ENCODE measurements at regions not wholly inside any gene's neighbourhood (a gene's known extent, or its start where the extent isn't known, plus 50 kb on each side); places are given as distances from the start of the nearest gene placed in this dataset.

- no peak overlapping the region for H3K4me3 ChIP-seq (ENCODE audit: low read depth, low read length)
- TF ChIP-seq CTCF (IDR thresholded peaks at IDR 0.05; ENCODE audit: control insufficient read depth, extremely low read depth, insufficient read depth) = no peak
- no peak for DNase-seq (ENCODE audit: low read depth)
Measured at GRCh38 chr3:167885277-167885676, 149.8 kb downstream of the SERPINI1 start.

DNA sequence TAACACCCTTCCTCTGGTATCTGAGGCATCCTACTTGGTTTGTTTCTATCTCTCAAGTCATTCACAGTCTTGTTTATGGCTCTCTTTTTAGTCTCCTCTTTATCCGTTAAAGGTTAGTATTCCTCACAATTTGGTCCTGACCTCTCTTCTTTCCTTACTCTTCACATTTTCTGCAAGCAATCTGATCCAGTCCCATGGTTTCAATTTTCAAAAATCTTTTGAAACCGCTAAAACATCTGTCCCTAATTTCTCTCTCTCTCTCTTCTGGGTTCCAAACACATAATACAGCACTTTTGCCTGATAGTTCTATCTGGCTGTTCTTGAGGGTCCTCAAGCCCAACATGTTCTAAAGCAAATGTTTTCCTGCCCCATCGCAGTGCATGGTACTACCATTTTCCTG, 149.0 kb downstream of the SERPINI1 start:
- no peak overlapping the region for H3K4me3 ChIP-seq (ENCODE audit: low read depth, low read length)
- TF ChIP-seq CTCF (IDR thresholded peaks at IDR 0.05; ENCODE audit: control insufficient read depth, extremely low read depth, insufficient read depth) = no peak
- no peak for DNase-seq (ENCODE audit: low read depth)

DNA sequence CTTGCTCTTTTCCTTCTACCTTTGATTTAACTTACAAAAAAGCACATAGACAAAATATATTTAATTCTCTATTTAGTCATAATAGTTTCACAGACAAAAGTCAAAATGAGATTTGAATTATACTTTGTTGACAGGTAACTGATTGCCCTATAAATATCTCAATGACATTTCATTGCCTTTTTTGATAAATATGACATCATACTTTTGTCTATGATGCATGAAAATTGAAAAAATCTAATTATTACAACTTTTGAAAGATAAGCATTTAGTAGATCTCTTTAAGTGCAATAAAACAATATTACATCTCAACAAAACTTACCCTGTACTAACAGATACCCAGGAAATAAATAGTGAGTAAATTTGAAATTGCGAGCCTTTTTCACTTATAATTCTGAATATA, 147.9 kb downstream of the SERPINI1 start:
- no peak overlapping the region for H3K4me3 ChIP-seq (ENCODE audit: low read depth, low read length)
- no peak for DNase-seq (ENCODE audit: low read depth)
- TF ChIP-seq CTCF (IDR thresholded peaks at IDR 0.05; ENCODE audit: control insufficient read depth, extremely low read depth, insufficient read depth) = no peak

- no peak for DNase-seq (ENCODE audit: low read depth)
- TF ChIP-seq CTCF (IDR thresholded peaks at IDR 0.05; ENCODE audit: control insufficient read depth, extremely low read depth, insufficient read depth) = peak; percentile 46
- H3K4me3 ChIP-seq (ENCODE audit: low read depth, low read length) = no peak overlapping the region
Measured at GRCh38 chr3:167882057-167882667, 146.6 kb downstream of the SERPINI1 start.

DNA sequence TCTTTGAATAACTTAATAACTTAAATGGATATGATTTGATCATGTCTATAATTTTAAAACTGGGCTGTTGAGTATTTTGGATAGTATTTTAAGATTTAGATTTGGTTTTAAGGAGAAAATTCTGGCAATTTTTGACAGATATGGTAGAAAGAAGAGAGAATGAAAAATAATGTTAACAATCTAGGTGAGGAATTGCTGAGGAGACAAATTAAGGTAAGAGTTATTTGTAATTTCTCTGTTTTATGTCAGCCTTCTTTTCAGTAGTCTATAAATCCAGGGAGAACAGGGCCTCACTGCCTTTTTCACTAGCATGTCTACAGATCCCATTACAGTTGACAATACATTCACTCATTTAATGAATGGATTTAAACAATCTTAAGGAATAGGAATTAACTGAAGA, 144.7 kb downstream of the SERPINI1 start:
- no peak for DNase-seq (ENCODE audit: low read depth)
- TF ChIP-seq CTCF (IDR thresholded peaks at IDR 0.05; ENCODE audit: control insufficient read depth, extremely low read depth, insufficient read depth) = no peak
- no peak overlapping the region for H3K4me3 ChIP-seq (ENCODE audit: low read depth, low read length)

- DNase-seq (ENCODE audit: low read depth) = no peak
- no peak for TF ChIP-seq CTCF (IDR thresholded peaks at IDR 0.05; ENCODE audit: control insufficient read depth, extremely low read depth, insufficient read depth)
- no peak overlapping the region for H3K4me3 ChIP-seq (ENCODE audit: low read depth, low read length)
Measured at GRCh38 chr3:167876620-167877281, 141.2 kb downstream of the SERPINI1 start.

Measured in LNCaP clone FGC (cell line).